K562 (cell line): ENCODE measurements at regions not wholly inside any gene's neighbourhood (a gene's known extent, or its start where the extent isn't known, plus 50 kb on each side); places are given as distances from the start of the nearest gene placed in this dataset.

Experiments used
- CHD7 ChIP-seq: fragments of 200-600 bp; sonication (generic); IDR thresholded peaks from one replicate; pipeline ENCODE4 v1.6.1; 2012; ENCODE audit warnings: mild to moderate bottlenecking, low read depth, low read length, inconsistent platforms
- CREB1 ChIP-seq, 2 experiments: sonication (generic) in 1 of 2; formaldehyde crosslinking in 1 of 2; IDR thresholded peaks; 2 replicates each; pipeline versions ENCODE4 v1.6.1 to v1.8.0; 2012 to 2022; ENCODE audit warnings: inconsistent platforms in 1 of 2, mild to moderate bottlenecking in 1 of 2, missing genetic modification reagents in 1 of 2, moderate library complexity in 1 of 2
- CTCF ChIP-seq, 3 experiments: IDR thresholded peaks in 2 of 3; conservative IDR thresholded peaks in 1 of 3; 2 replicates each; pipeline ENCODE4 v1.5.1; 2011 to 2012; ENCODE audit warnings: low read length in 3 of 3, mild to moderate bottlenecking in 3 of 3, control low read depth in 2 of 3, improper control_type of control experiment in 1 of 3, inconsistent platforms in 1 of 3, low read depth in 1 of 3, mixed read lengths in 1 of 3, moderate library complexity in 1 of 3; ENCODE audit not compliant: insufficient read depth in 2 of 3
- EGR1 ChIP-seq: fragments of 450-650 bp; conservative IDR thresholded peaks from 2 replicates; pipeline ENCODE4 v1.6.1; 2017; ENCODE audit warnings: mild to moderate bottlenecking
- EZH2 ChIP-seq: IDR thresholded peaks from 2 replicates; pipeline ENCODE4 v1.6.1; 2012; ENCODE audit warnings: low read depth, mild to moderate bottlenecking, inconsistent platforms, low read length, borderline replicate concordance
- POLR2A ChIP-seq: fragments of 450-650 bp; conservative IDR thresholded peaks from 2 replicates; pipeline ENCODE4 v1.6.1; 2016
- TGIF2 ChIP-seq: sonication (generic); formaldehyde crosslinking; IDR thresholded peaks from 2 replicates; pipeline ENCODE4 v1.8.1; 2022; ENCODE audit warnings: mild to moderate bottlenecking, missing genetic modification reagents, moderate library complexity

- no peak for TF ChIP-seq TGIF2 (CRISPR knock-in tag)
- no peak for TF ChIP-seq CREB1 (IDR thresholded peaks at IDR 0.05)
- no peak for TF ChIP-seq CREB1 (CRISPR knock-in tag; IDR thresholded peaks at IDR 0.05)
- no peak for TF ChIP-seq POLR2A
- no peak for TF ChIP-seq EGR1
- TF ChIP-seq CTCF (IDR thresholded peaks at IDR 0.05 in 2 of 3, conservative IDR thresholded peaks at IDR 0.05 in 1 of 3; ENCODE audit: insufficient read depth in 2 of 3, low read depth in 1 of 3, low read length in 3 of 3) = no peak
- TF ChIP-seq CHD7 = no peak
- no peak for TF ChIP-seq EZH2
Measured at GRCh38 chr2:17070711-17071110, 405.1 kb upstream of the CYRIA start.
